ENCODE measurements at regions not wholly inside any gene's neighbourhood (a gene's known extent, or its start where the extent isn't known, plus 50 kb on each side); places are given as distances from the start of the nearest gene placed in this dataset.

GRCh38 chr16:72467157-72467759, 295.3 kb upstream of the PMFBP1 start:
- no peak for TF ChIP-seq EZH2 (IDR thresholded peaks at IDR 0.05; ENCODE audit: borderline replicate concordance)
- TF ChIP-seq, protein P1, sequence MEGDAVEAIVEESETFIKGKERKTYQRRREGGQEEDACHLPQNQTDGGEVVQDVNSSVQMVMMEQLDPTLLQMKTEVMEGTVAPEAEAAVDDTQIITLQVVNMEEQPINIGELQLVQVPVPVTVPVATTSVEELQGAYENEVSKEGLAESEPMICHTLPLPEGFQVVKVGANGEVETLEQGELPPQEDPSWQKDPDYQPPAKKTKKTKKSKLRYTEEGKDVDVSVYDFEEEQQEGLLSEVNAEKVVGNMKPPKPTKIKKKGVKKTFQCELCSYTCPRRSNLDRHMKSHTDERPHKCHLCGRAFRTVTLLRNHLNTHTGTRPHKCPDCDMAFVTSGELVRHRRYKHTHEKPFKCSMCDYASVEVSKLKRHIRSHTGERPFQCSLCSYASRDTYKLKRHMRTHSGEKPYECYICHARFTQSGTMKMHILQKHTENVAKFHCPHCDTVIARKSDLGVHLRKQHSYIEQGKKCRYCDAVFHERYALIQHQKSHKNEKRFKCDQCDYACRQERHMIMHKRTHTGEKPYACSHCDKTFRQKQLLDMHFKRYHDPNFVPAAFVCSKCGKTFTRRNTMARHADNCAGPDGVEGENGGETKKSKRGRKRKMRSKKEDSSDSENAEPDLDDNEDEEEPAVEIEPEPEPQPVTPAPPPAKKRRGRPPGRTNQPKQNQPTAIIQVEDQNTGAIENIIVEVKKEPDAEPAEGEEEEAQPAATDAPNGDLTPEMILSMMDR (IDR thresholded peaks at IDR 0.05; ENCODE audit: poor library complexity), result peak; percentile 72

Data from hepatocyte (in vitro differentiated cells).